Nephron (organoid): ENCODE measurements at regions not wholly inside any gene's neighbourhood (a gene's known extent, or its start where the extent isn't known, plus 50 kb on each side); places are given as distances from the start of the nearest gene placed in this dataset.

Experiments
- H3K27ac Mint-ChIP-seq, 3 experiments: 2 replicates each; pipeline ENCODE4 v1.8.0; 2020; ENCODE audit warnings: mixed read lengths in 3 of 3, mild to moderate bottlenecking in 2 of 3, moderate library complexity in 1 of 3
- H3K27me3 Mint-ChIP-seq: 2 replicates; pipeline ENCODE4 v1.8.0; 2021; ENCODE audit warnings: low read depth, mild to moderate bottlenecking, moderate library complexity, mixed read lengths
- H3K36me3 Mint-ChIP-seq: 2 replicates; pipeline ENCODE4 v1.8.0; 2020; ENCODE audit warnings: low read depth, mixed read lengths
- H3K4me1 Mint-ChIP-seq: 2 replicates; pipeline ENCODE4 v1.8.0; 2020; ENCODE audit warnings: mixed read lengths
- H3K4me3 Mint-ChIP-seq, 3 experiments: 2 replicates each; pipeline ENCODE4 v1.8.0; 2020; ENCODE audit warnings: mild to moderate bottlenecking in 3 of 3, mixed read lengths in 3 of 3, moderate library complexity in 2 of 3
- H3K9me3 Mint-ChIP-seq: 2 replicates; pipeline ENCODE4 v1.8.0; 2020; ENCODE audit warnings: mixed read lengths
- CTCF ChIP-seq, 3 experiments: fragments of 200-600 bp; sonication (generic); IDR thresholded peaks; one replicate each; pipeline ENCODE4 v1.5.0; 2021; ENCODE audit warnings: antibody characterized with exemption in 3 of 3; ENCODE audit not compliant: unreplicated experiment in 3 of 3

- no peaks in the 10 kb centered on the region for H3K4me1 Mint-ChIP-seq
- H3K27ac Mint-ChIP-seq: no peak overlapping the region
- no peaks in the 10 kb centered on the region for H3K27me3 Mint-ChIP-seq
- peaks cover 18% of the 10 kb centered on the region for H3K36me3 Mint-ChIP-seq
- no peak for TF ChIP-seq CTCF (IDR thresholded peaks at IDR 0.05; ENCODE audit: unreplicated experiment in 3 of 3)
- H3K9me3 Mint-ChIP-seq: peaks cover 47% of the 10 kb centered on the region
- no peak overlapping the region for H3K4me3 Mint-ChIP-seq
Measured at GRCh38 chr12:31849090-31849687, 110.0 kb upstream of the RESF1 start.

- no peak overlapping the region for H3K4me3 Mint-ChIP-seq
- H3K27me3 Mint-ChIP-seq: peaks cover 3% of the 10 kb centered on the region
- TF ChIP-seq CTCF (IDR thresholded peaks at IDR 0.05; ENCODE audit: unreplicated experiment in 3 of 3): no peak
- peaks cover 11% of the 10 kb centered on the region for H3K36me3 Mint-ChIP-seq
- H3K27ac Mint-ChIP-seq: no peak overlapping the region
- H3K9me3 Mint-ChIP-seq: peaks cover 41% of the 10 kb centered on the region
- H3K4me1 Mint-ChIP-seq: no peaks in the 10 kb centered on the region
Measured at GRCh38 chr12:31846405-31846804, 112.8 kb upstream of the RESF1 start.

- Mint-ChIP-seq H3K36me3 (peaks cover 7% of the 10 kb centered on the region), H3K27me3 (peaks cover 3% of the 10 kb centered on the region), H3K4me3 (no peak overlapping the region), H3K27ac (no peak overlapping the region), H3K4me1 (no peaks in the 10 kb centered on the region), H3K9me3 (peaks cover 36% of the 10 kb centered on the region)
- no peak for TF ChIP-seq CTCF (IDR thresholded peaks at IDR 0.05; ENCODE audit: unreplicated experiment in 3 of 3)
Measured at GRCh38 chr12:31845613-31846322, 113.4 kb upstream of the RESF1 start.

- no peak overlapping the region for H3K27ac Mint-ChIP-seq
- no peak for TF ChIP-seq CTCF (IDR thresholded peaks at IDR 0.05; ENCODE audit: unreplicated experiment in 3 of 3)
- no peak overlapping the region for H3K4me3 Mint-ChIP-seq
- H3K4me1 Mint-ChIP-seq: no peaks in the 10 kb centered on the region
- H3K36me3 Mint-ChIP-seq: peaks cover 7% of the 10 kb centered on the region
- peaks cover 3% of the 10 kb centered on the region for H3K27me3 Mint-ChIP-seq
- H3K9me3 Mint-ChIP-seq: peaks cover 33% of the 10 kb centered on the region
Measured at GRCh38 chr12:31843398-31844095, 114.7 kb upstream of the AMN1 start.

- peaks cover 22% of the 10 kb centered on the region for H3K9me3 Mint-ChIP-seq
Measured at GRCh38 chr12:31837913-31838312, 109.1 kb upstream of the AMN1 start.

More at GRCh38 chr12:31837913-31838312, 109.1 kb upstream of the AMN1 start:
- TF ChIP-seq CTCF (IDR thresholded peaks at IDR 0.05; ENCODE audit: unreplicated experiment in 3 of 3): no peak
- Mint-ChIP-seq H3K27me3 (peaks cover 3% of the 10 kb centered on the region), H3K4me3 (no peak overlapping the region), H3K4me1 (no peaks in the 10 kb centered on the region), H3K36me3 (no peaks in the 10 kb centered on the region), H3K27ac (no peak overlapping the region)
